ENCODE measurements at regions not wholly inside any gene's neighbourhood (a gene's known extent, or its start where the extent isn't known, plus 50 kb on each side); places are given as distances from the start of the nearest gene placed in this dataset.

- intact Hi-C loops (cut with DNase I) = no loop called here
- no peak for DNase-seq
- no peaks in the 10 kb centered on the region for H3K4me1 ChIP-seq (ENCODE audit: insufficient read depth)
- no peak overlapping the region for H3K27ac ChIP-seq
- TF ChIP-seq EP300 (IDR thresholded peaks at IDR 0.05) = no peak
- TF ChIP-seq POLR2A (IDR thresholded peaks at IDR 0.05) = no peak
- TF ChIP-seq, protein P1, sequence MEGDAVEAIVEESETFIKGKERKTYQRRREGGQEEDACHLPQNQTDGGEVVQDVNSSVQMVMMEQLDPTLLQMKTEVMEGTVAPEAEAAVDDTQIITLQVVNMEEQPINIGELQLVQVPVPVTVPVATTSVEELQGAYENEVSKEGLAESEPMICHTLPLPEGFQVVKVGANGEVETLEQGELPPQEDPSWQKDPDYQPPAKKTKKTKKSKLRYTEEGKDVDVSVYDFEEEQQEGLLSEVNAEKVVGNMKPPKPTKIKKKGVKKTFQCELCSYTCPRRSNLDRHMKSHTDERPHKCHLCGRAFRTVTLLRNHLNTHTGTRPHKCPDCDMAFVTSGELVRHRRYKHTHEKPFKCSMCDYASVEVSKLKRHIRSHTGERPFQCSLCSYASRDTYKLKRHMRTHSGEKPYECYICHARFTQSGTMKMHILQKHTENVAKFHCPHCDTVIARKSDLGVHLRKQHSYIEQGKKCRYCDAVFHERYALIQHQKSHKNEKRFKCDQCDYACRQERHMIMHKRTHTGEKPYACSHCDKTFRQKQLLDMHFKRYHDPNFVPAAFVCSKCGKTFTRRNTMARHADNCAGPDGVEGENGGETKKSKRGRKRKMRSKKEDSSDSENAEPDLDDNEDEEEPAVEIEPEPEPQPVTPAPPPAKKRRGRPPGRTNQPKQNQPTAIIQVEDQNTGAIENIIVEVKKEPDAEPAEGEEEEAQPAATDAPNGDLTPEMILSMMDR (IDR thresholded peaks at IDR 0.05) = no peak
- H3K4me3 ChIP-seq = no peak overlapping the region
- no peaks in the 10 kb centered on the region for H3K9me3 ChIP-seq
- no peaks in the 10 kb centered on the region for H3K27me3 ChIP-seq
- no peaks in the 10 kb centered on the region for H3K36me3 ChIP-seq
Measured at GRCh38 chr10:111986079-111986478, 197.5 kb downstream of the GPAM start.

- Histone ChIP-seq H3K27ac (no peak overlapping the region), H3K36me3 (no peaks in the 10 kb centered on the region), H3K27me3 (no peaks in the 10 kb centered on the region), H3K4me3 (no peak overlapping the region), H3K9me3 (no peaks in the 10 kb centered on the region), H3K4me1 (ENCODE audit: insufficient read depth) (no peaks in the 10 kb centered on the region)
- WGBS, 3 donors = 84 to 87% (median 87%) methylated on average over 14 of the region's 14 CpGs
- DNase-seq = no peak
- intact Hi-C loops (cut with DNase I) = no loop called here
- TF ChIP-seq, protein P1 (IDR thresholded peaks at IDR 0.05) = no peak
- no peak for TF ChIP-seq EP300 (IDR thresholded peaks at IDR 0.05)
- no peak for TF ChIP-seq POLR2A (IDR thresholded peaks at IDR 0.05)
Measured at GRCh38 chr10:111988646-111989045, 194.9 kb downstream of the GPAM start.

DNA sequence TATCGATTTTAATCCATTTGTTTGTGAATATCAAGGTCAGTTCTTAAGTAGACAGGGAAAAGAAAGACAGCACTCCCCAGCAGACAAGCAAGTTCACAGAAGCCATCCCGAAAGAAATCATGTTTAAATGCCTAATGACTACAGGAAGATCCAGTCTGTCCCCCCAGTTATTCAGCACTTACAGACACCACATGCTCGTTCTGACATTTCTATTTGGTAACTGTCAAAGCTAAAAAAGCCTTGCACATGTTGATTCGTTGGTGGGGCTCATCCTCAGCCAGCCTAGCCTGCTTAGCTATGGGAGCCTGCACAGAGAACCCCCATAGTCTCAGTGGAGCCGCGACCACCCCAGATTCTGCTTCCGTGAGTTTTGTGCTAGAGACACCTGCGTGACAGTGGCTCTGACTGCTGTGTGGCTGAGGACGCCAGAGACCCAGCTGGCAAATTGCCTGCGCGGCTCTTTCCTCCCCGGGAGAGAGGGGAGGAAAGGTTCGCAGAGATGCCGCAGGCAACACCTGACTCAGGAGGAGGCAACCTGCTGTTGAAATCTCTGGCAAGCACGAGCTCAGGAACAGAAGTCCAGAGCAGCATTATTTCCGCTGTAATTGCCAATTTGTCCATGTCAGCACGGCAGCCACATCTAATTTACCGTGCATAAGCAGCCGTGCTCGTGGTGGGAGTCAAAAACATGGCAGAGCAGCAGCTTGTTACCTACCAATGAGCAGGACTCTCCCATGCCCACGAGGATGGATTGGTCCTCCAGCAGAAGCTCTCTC is 194.2 kb downstream of the GPAM start:
- no peaks in the 10 kb centered on the region for H3K27me3 ChIP-seq
- H3K4me1 ChIP-seq (ENCODE audit: insufficient read depth) = no peaks in the 10 kb centered on the region
- no peak overlapping the region for H3K4me3 ChIP-seq
- WGBS, 3 donors = 62 to 72% (median 65%) methylated on average over 21 of the region's 21 CpGs
- no peak for DNase-seq
- H3K9me3 ChIP-seq = no peaks in the 10 kb centered on the region
- intact Hi-C loops (cut with DNase I) = no loop called here
- no peak for TF ChIP-seq EP300 (IDR thresholded peaks at IDR 0.05)
- no peak for TF ChIP-seq POLR2A (IDR thresholded peaks at IDR 0.05)
- TF ChIP-seq, protein P1 (IDR thresholded peaks at IDR 0.05) = no peak
- H3K27ac ChIP-seq = no peak overlapping the region
- no peaks in the 10 kb centered on the region for H3K36me3 ChIP-seq

GRCh38 chr10:111990734-111991133 is 192.8 kb downstream of the GPAM start:
- Histone ChIP-seq H3K27me3 (no peaks in the 10 kb centered on the region), H3K9me3 (no peaks in the 10 kb centered on the region), H3K36me3 (no peaks in the 10 kb centered on the region), H3K27ac (no peak overlapping the region), H3K4me3 (no peak overlapping the region), H3K4me1 (ENCODE audit: insufficient read depth) (no peaks in the 10 kb centered on the region)
- WGBS, 3 donors = 67 to 72% (median 67%) methylated on average over 3 of the region's 3 CpGs
- DNase-seq = no peak
- intact Hi-C loops (cut with DNase I) = no loop called here
- TF ChIP-seq, protein P1 (IDR thresholded peaks at IDR 0.05) = no peak
- no peak for TF ChIP-seq POLR2A (IDR thresholded peaks at IDR 0.05)
- TF ChIP-seq EP300 (IDR thresholded peaks at IDR 0.05) = no peak
